Upper lobe of left lung (tissue), 6 donors: ENCODE measurements at regions not wholly inside any gene's neighbourhood (a gene's known extent, or its start where the extent isn't known, plus 50 kb on each side); places are given as distances from the start of the nearest gene placed in this dataset.

Experiments used
- ATAC-seq, 2 donors: fragments of 200-7000 bp; cut with Tn5 transposase; one replicate each; pipeline ENCODE4 v1.9.1; 2022; ENCODE audit warnings: mild to moderate bottlenecking in 2 of 2, moderate library complexity in 2 of 2; ENCODE audit not compliant: low FRiP score in 2 of 2
- DNase-seq, 2 donors: peaks; one replicate each; pipeline ENCODE4 v3.0.0-alpha.2; 2019 to 2020
- H3K27ac ChIP-seq, 4 donors: fragments of 200-600 bp; sonication (generic); one replicate each; pipeline ENCODE4 v1.5.1; 2016 to 2019
- H3K27me3 ChIP-seq, 4 donors: fragments of 200-600 bp; sonication (generic); one replicate each; pipeline ENCODE4 v1.5.1; 2017 to 2019
- H3K36me3 ChIP-seq, 4 donors: fragments of 200-600 bp; sonication (generic); one replicate each; pipeline ENCODE4 v1.5.1; 2016 to 2019
- H3K4me1 ChIP-seq, 4 donors: fragments of 200-600 bp; sonication (generic); one replicate each; pipeline ENCODE4 v1.5.1; 2018 to 2019
- H3K4me3 ChIP-seq, 4 donors: fragments of 200-600 bp; sonication (generic); one replicate each; pipeline ENCODE4 v1.5.1; 2017 to 2019; ENCODE audit warnings: mild to moderate bottlenecking in 2 of 4, moderate library complexity in 1 of 4
- H3K9me3 ChIP-seq, 4 donors: fragments of 200-600 bp; sonication (generic); one replicate each; pipeline ENCODE4 v1.5.1; 2018 to 2019
- EP300 ChIP-seq, 4 donors: sonication (generic); formaldehyde crosslinking; IDR thresholded peaks; one replicate each; pipeline ENCODE4 v1.5.1; 2017; ENCODE audit warnings: antibody characterized with exemption in 4 of 4, control low read depth in 2 of 4
- POLR2A ChIP-seq, 4 donors: fragments of 450-650 bp; IDR thresholded peaks; one replicate each; pipeline ENCODE4 v1.5.1; 2016 to 2017; ENCODE audit warnings: antibody characterized with exemption in 4 of 4, mild to moderate bottlenecking in 2 of 4
- POLR2AphosphoS5 ChIP-seq, 2 donors: sonication (generic); formaldehyde crosslinking; IDR thresholded peaks; one replicate each; pipeline ENCODE4 v1.5.1; 2017; ENCODE audit warnings: antibody characterized with exemption in 2 of 2
- WGBS, 2 donors: methylation state at CpG; one replicate each; pipeline ENCODE4 v1.1.5; 2017 to 2018; 5-methylcytosine and 5-hydroxymethylcytosine counted together
- TF ChIP-seq, protein P1 (sequence below), 6 experiments: fragments of 450-650 bp in 4 of 6; fragments of 200-600 bp in 2 of 6; sonication (generic) in 2 of 6; IDR thresholded peaks; one replicate each; pipeline ENCODE4 v1.5.1; 2016 to 2019; ENCODE audit warnings: antibody characterized with exemption in 6 of 6
- donor health status: DM: no; HTN: no; CAD: no; lungs with moderate emphysema.
- donor health status: DM: no; HTN: yes; CAD: no; lungs with severe emphysema.

- Histone ChIP-seq H3K27me3 (no peaks in the 10 kb centered on the region), H3K27ac (no peak overlapping the region), H3K4me3 (no peak overlapping the region), H3K4me1 (no peaks in the 10 kb centered on the region), H3K9me3 (no peaks in the 10 kb centered on the region), H3K36me3 (no peaks in the 10 kb centered on the region)
- no peak for DNase-seq
- TF ChIP-seq, protein P1, sequence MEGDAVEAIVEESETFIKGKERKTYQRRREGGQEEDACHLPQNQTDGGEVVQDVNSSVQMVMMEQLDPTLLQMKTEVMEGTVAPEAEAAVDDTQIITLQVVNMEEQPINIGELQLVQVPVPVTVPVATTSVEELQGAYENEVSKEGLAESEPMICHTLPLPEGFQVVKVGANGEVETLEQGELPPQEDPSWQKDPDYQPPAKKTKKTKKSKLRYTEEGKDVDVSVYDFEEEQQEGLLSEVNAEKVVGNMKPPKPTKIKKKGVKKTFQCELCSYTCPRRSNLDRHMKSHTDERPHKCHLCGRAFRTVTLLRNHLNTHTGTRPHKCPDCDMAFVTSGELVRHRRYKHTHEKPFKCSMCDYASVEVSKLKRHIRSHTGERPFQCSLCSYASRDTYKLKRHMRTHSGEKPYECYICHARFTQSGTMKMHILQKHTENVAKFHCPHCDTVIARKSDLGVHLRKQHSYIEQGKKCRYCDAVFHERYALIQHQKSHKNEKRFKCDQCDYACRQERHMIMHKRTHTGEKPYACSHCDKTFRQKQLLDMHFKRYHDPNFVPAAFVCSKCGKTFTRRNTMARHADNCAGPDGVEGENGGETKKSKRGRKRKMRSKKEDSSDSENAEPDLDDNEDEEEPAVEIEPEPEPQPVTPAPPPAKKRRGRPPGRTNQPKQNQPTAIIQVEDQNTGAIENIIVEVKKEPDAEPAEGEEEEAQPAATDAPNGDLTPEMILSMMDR (IDR thresholded peaks at IDR 0.05), result no peak
- TF ChIP-seq POLR2A (IDR thresholded peaks at IDR 0.05) (no peak), POLR2AphosphoS5 (IDR thresholded peaks at IDR 0.05) (no peak), EP300 (IDR thresholded peaks at IDR 0.05) (no peak)
- no peak for ATAC-seq
- 68 to 77% methylated on average over 4 of the region's 4 CpGs for WGBS, 2 donors
Observed at GRCh38 chr10:118209215-118209614, 132.9 kb downstream of the FAM204A start.

DNA sequence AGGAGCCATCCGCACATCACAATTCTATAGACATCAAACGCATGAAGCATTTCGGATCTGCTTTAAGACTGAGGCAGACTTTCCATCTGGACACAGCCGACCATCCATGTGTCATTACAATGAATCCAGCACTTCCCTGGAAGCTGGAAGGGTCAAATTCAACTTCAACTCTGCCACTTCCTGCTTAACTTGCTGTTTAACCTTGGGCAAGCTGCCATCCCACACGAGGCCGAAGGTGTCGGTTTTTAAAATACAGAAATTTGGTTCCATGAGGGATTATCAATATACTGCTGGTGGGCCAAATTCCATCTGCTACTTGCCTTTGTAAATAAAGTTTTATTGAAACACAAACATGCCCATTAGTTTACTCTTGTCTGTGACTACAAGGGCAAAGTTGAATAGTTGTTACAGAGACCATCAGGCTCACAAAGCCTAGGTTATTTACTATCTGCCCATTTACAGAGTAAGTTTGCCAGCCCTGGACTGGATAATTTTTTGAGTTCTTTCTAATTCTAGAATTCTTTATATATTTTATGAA, 134.6 kb downstream of the FAM204A start:
- ATAC-seq (no peak), DNase-seq (no peak)
- Histone ChIP-seq H3K36me3 (no peaks in the 10 kb centered on the region), H3K4me3 (no peak overlapping the region), H3K4me1 (no peaks in the 10 kb centered on the region), H3K9me3 (no peaks in the 10 kb centered on the region), H3K27me3 (no peaks in the 10 kb centered on the region), H3K27ac (no peak overlapping the region)
- WGBS, 2 donors, result 59 to 71% methylated on average over 7 of the region's 7 CpGs
- TF ChIP-seq POLR2A (IDR thresholded peaks at IDR 0.05), result no peak
- TF ChIP-seq EP300 (IDR thresholded peaks at IDR 0.05), result no peak
- no peak for TF ChIP-seq POLR2AphosphoS5 (IDR thresholded peaks at IDR 0.05)
- TF ChIP-seq, protein P1 (IDR thresholded peaks at IDR 0.05), result no peak

DNA sequence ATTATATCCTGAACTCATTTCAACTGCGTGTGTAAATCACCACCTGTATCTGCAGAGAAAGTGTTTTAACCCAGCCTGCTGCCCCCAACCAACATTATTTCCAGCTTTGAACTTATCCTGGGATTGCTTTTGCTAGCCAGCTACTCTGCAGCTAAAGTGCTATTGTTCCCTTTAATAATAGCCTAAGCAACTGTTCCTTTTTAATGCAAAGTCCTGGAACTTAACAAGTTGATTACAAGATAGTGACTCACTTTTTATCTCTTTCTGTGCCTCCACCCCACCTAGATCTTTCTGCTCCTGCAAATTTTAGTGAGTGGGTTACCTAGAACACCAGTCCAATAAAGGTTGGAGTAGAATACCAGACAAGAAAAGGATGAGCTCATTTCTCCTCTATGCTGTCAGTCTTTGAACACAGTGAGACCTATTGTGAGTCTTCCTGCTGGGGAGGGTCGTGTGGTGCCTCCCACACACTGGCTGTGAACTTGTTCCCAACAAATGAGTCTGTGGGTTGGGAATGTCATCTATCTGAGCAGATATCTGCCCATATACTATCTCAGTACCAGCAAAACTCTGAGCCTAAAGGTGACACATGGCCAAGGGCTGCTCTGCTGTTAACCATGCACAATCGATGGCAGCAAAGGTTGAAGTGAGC, 137.7 kb downstream of the FAM204A start:
- DNase-seq, result no peak
- no peaks in the 10 kb centered on the region for H3K27me3 ChIP-seq
- no peak overlapping the region for H3K27ac ChIP-seq
- 71 to 83% methylated on average over 3 of the region's 3 CpGs for WGBS, 2 donors
- no peaks in the 10 kb centered on the region for H3K4me1 ChIP-seq
- H3K36me3 ChIP-seq, result no peaks in the 10 kb centered on the region
- TF ChIP-seq EP300 (IDR thresholded peaks at IDR 0.05), result no peak
- TF ChIP-seq POLR2AphosphoS5 (IDR thresholded peaks at IDR 0.05), result no peak
- TF ChIP-seq, protein P1 (IDR thresholded peaks at IDR 0.05), result no peak
- no peak for TF ChIP-seq POLR2A (IDR thresholded peaks at IDR 0.05)
- no peak overlapping the region for H3K4me3 ChIP-seq
- H3K9me3 ChIP-seq, result no peaks in the 10 kb centered on the region
- ATAC-seq, result no peak

- no peak overlapping the region for H3K27ac ChIP-seq
- ATAC-seq, result no peak
- no peaks in the 10 kb centered on the region for H3K36me3 ChIP-seq
- no peaks in the 10 kb centered on the region for H3K9me3 ChIP-seq
- DNase-seq, result no peak
- 44 to 62% methylated on average over 2 of the region's 2 CpGs for WGBS, 2 donors
- H3K27me3 ChIP-seq, result no peaks in the 10 kb centered on the region
- H3K4me3 ChIP-seq, result no peak overlapping the region
- H3K4me1 ChIP-seq, result no peaks in the 10 kb centered on the region
- TF ChIP-seq EP300 (IDR thresholded peaks at IDR 0.05), result no peak
- TF ChIP-seq, protein P1 (IDR thresholded peaks at IDR 0.05), result no peak
Observed at GRCh38 chr10:118203461-118203860, 138.7 kb downstream of the FAM204A start.

DNA sequence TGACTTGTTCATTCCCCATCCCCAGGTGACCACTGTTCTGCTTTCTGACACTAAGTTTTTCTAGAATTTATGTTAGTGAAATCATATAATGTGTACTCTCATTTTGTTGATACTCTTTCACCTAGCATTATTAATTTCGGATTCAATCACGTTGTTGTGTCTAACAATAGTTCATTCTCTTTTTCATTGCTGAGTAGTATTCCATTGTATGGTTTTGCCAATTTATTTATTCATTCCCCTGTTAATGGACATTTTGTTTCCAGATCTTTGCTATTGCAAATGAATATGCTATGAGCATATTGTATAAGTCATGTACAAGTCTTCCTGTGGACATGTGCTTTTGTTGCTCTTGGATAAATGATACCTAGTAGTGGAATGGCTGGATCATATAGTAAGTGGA, 146.4 kb downstream of the FAM204A start:
- Histone ChIP-seq H3K9me3 (no peaks in the 10 kb centered on the region), H3K27me3 (no peaks in the 10 kb centered on the region), H3K27ac (no peak overlapping the region), H3K4me3 (no peak overlapping the region), H3K36me3 (no peaks in the 10 kb centered on the region), H3K4me1 (no peaks in the 10 kb centered on the region)
- ATAC-seq (no peak), DNase-seq (no peak)
- 62 to 72% methylated on average over 2 of the region's 2 CpGs for WGBS, 2 donors
- no peak for TF ChIP-seq EP300 (IDR thresholded peaks at IDR 0.05)
- no peak for TF ChIP-seq POLR2A (IDR thresholded peaks at IDR 0.05)
- no peak for TF ChIP-seq POLR2AphosphoS5 (IDR thresholded peaks at IDR 0.05)
- TF ChIP-seq, protein P1 (IDR thresholded peaks at IDR 0.05), result no peak
